GM12864 (cell line): ENCODE measurements at regions not wholly inside any gene's neighbourhood (a gene's known extent, or its start where the extent isn't known, plus 50 kb on each side); places are given as distances from the start of the nearest gene placed in this dataset.

Experiments used
- DNase-seq: peaks from one replicate; pipeline ENCODE4 v3.0.0-alpha.2; 2011; ENCODE audit warnings: low read depth
- H3K4me3 ChIP-seq: 2 replicates; pipeline ENCODE4 v1.5.1; 2011; ENCODE audit warnings: mild to moderate bottlenecking, low read depth, low read length, control low read depth
- CTCF ChIP-seq: IDR thresholded peaks from 2 replicates; pipeline ENCODE4 v1.5.1; 2011; ENCODE audit warnings: low read depth, mild to moderate bottlenecking, moderate library complexity, low read length, control low read depth, inconsistent platforms; ENCODE audit errors: missing control alignments

GRCh38 chr4:175470131-175470530 lies 341.9 kb downstream of the GPM6A start:
- H3K4me3 ChIP-seq, result no peak overlapping the region
- no peak for DNase-seq
- no peak for TF ChIP-seq CTCF

DNA sequence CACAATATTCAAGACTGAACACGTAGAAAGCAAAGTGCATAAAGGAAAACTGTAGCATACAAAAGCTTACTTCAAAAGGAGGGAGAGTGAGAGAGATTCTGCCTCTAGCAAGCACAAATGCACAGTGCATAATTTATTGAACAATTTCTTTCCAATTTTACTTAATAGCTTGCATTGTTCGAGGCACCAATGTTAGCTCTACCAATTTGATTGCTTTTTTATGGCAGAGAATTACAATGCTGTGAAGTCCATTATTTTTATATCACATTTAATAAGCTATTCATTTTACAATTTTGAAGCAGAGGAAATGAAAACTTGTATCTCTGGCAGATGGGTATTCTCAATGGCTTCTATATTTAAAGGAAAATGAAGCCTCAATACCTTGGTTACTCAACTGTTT lies 331.7 kb downstream of the GPM6A start:
- no peak for DNase-seq
- H3K4me3 ChIP-seq, result no peak overlapping the region
- no peak for TF ChIP-seq CTCF

DNA sequence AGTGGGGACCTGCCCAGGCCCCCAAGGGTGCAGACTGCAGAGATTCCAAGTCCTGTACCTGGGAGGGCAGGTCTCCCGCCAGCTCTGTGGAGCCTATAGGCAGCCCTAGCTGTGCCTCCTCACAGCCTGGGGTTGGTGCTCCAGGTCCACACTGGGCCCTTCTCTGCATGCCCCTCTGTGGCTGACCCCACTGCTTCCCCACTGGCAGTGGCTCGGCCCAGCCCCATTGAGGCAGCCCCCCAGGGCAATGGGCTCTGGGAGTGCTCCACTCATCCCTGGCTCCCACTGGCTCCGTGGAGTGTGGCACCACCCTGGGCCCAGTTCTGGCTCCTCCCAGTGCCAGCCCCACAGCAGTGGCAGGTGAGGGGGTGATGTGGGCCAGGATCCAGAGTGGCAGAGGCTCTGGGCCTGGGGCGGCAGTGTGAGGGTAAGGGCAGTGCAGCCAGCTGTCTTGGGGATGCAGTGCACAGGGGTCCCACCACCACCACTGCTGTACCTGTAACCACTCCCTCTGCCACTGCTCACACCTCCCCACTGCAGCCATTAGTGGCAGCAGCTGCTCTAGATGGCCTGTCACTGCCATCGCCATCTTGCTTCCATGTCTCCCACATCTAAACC lies 312.2 kb downstream of the GPM6A start:
- H3K4me3 ChIP-seq, result no peak overlapping the region
- DNase-seq, result no peak
- no peak for TF ChIP-seq CTCF

GRCh38 chr4:175504318-175504717 lies 307.7 kb downstream of the GPM6A start:
- no peak for DNase-seq
- TF ChIP-seq CTCF, result no peak

GRCh38 chr4:175509320-175509719 lies 302.7 kb downstream of the GPM6A start:
- no peak for DNase-seq
- no peak overlapping the region for H3K4me3 ChIP-seq
- TF ChIP-seq CTCF, result no peak

More at GRCh38 chr4:175504318-175504717, 307.7 kb downstream of the GPM6A start:
- H3K4me3 ChIP-seq, result no peak overlapping the region

GRCh38 chr4:175511861-175512260 lies 300.2 kb downstream of the GPM6A start:
- no peak overlapping the region for H3K4me3 ChIP-seq
- DNase-seq, result no peak
- no peak for TF ChIP-seq CTCF

DNA sequence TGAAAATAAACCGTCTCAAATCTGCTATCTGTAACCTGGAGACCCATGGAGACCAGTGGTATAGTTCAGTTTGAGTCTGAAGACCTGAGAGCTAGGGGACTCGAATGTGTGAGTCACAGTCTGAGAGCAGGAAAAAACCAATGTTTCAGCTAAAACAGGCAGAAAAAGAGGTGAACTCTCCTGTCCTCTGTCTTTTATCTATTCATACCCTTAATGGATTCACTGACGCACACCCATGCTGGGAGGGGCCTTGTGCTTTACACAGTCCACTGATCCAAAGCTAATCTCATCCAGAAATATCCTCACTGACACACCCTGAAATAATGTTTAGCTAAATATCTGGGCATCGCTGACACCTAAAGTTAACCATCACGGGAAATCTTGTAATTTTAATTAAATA lies 297.9 kb downstream of the GPM6A start:
- no peak for TF ChIP-seq CTCF

More for the DNA sequence above, 297.9 kb downstream of the GPM6A start:
- DNase-seq, result no peak
- no peak overlapping the region for H3K4me3 ChIP-seq
